BLaER1 treated with 17β-estradiol and CSF1 and Interleukin-3, amounts not matched to agents 10 nM and 100 nM (cell line): ENCODE measurements at regions not wholly inside any gene's neighbourhood (a gene's known extent, or its start where the extent isn't known, plus 50 kb on each side); places are given as distances from the start of the nearest gene placed in this dataset.

Experiments
- H3K27ac ChIP-seq, 11 experiments: shearing (Covaris generic); formaldehyde crosslinking; 2 replicates each; pipeline ENCODE4 v1.8.1; 2022
- H3K27me3 ChIP-seq, 11 experiments: shearing (Covaris generic); formaldehyde crosslinking; 2 replicates each; pipeline ENCODE4 v1.8.1; 2022
- H3K36me3 ChIP-seq, 11 experiments: shearing (Covaris generic); formaldehyde crosslinking; 2 replicates each; pipeline ENCODE4 v1.8.1; 2022
- H3K4me1 ChIP-seq, 10 experiments: shearing (Covaris generic); formaldehyde crosslinking; 2 replicates each; pipeline ENCODE4 v1.8.1; 2022
- H3K4me2 ChIP-seq, 11 experiments: shearing (Covaris generic); formaldehyde crosslinking; 2 replicates each; pipeline ENCODE4 v1.8.1; 2022
- H3K4me3 ChIP-seq, 10 experiments: shearing (Covaris generic); formaldehyde crosslinking; 2 replicates each; pipeline ENCODE4 v1.8.1; 2022
- H3K9ac ChIP-seq, 11 experiments: shearing (Covaris generic); formaldehyde crosslinking; 2 replicates each; pipeline ENCODE4 v1.8.1; 2022
- H3K9me3 ChIP-seq, 11 experiments: shearing (Covaris generic); formaldehyde crosslinking; replicated peaks in 1 of 11; 2 replicates each; pipeline ENCODE4 v1.8.1; 2022
- H4K20me1 ChIP-seq, 11 experiments: shearing (Covaris generic); formaldehyde crosslinking; 2 replicates each; pipeline ENCODE4 v1.8.1; 2022
- Cebpa-rat ChIP-seq, 11 experiments: shearing (Covaris generic); IDR thresholded peaks; 2 replicates each; pipeline ENCODE4 v1.8.1; 2022

DNA sequence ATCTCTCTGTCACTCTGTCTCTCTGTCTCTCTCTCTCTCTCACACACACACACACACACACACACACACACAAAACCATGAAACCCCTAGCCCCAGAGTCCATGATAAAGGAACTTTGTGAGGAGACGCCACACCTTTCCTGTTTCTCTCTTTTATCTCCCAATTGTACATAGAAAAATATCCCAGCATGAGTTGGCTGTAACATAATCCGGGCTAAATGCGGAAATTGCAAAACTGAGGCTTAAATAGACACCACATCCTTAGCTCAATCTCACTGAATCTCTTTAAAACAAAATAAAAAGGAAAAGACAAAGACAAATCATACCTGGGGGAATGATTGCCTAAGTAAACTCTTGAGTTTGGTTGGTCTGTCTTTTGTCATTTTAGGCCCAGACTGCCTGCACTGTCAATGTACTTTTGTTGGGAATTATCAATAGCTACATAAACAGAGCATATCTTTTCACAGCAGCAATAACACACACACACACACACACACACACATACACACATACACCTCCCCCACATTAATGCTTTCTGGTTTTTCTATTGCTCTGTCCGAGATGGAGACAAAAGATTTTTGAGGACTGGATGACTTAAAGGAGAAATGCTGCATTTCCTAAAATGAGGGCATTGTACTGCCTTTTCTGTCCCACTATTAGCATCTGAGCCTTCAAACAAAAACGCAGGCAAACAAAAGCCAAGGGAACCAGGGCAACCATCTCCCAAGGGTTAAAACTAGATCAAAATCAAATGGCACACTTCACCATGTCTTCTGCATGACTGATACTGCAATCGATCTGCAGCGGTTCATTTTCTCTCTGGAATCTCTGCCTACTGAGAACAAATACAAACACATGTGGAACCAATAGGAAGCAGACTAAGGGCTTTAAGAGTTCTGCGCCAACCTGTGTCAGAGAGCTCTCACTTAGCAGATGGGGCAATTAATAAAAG, 321.5 kb downstream of the NFIB start:
- TF ChIP-seq Cebpa-rat (IDR thresholded peaks at IDR 0.05) = no peak

DNA sequence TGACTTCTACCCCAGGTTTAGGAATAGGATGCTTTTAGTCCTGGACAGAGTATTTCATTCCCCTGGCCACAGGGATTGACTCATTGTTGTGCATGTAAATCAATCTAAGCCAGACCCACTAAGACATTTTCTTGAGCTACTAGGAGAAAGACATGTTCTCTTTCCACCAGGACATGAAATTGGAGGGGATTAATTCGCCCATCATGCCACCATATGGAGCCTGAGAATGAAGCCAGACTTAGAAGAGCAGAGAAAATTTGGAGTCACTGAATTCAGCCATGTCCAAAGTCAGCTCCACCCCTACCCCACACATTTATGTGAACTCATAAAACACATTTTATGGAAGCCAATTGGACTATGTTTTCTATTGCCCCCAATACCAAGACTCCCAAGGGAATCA, 322.5 kb downstream of the NFIB start:
- H3K27me3 ChIP-seq = no peaks in the 10 kb centered on the region
- H3K27ac ChIP-seq = no peak overlapping the region
- H4K20me1 ChIP-seq = no peaks in the 10 kb centered on the region
- no peak overlapping the region for H3K9ac ChIP-seq
- H3K4me1 ChIP-seq = no peaks in the 10 kb centered on the region
- no peak for TF ChIP-seq Cebpa-rat (IDR thresholded peaks at IDR 0.05)
- H3K4me2 ChIP-seq = no peak overlapping the region
- no peaks in the 10 kb centered on the region for H3K36me3 ChIP-seq
- H3K9me3 ChIP-seq = peaks cover 0 to 18% (median 8%) of the 10 kb centered on the region in 11 experiments; a peak in 15 of 22 replicates
- no peak overlapping the region for H3K4me3 ChIP-seq

More for the DNA sequence above, 321.5 kb downstream of the NFIB start:
- Histone ChIP-seq H3K27me3 (no peaks in the 10 kb centered on the region), H4K20me1 (no peaks in the 10 kb centered on the region), H3K9ac (no peak overlapping the region), H3K4me2 (no peak overlapping the region), H3K27ac (no peak overlapping the region), H3K4me1 (no peaks in the 10 kb centered on the region), H3K9me3 (peaks cover 0 to 10% (median 0%) of the 10 kb centered on the region in 11 experiments; a peak in 6 of 22 replicates), H3K4me3 (no peak overlapping the region), H3K36me3 (no peaks in the 10 kb centered on the region)

DNA sequence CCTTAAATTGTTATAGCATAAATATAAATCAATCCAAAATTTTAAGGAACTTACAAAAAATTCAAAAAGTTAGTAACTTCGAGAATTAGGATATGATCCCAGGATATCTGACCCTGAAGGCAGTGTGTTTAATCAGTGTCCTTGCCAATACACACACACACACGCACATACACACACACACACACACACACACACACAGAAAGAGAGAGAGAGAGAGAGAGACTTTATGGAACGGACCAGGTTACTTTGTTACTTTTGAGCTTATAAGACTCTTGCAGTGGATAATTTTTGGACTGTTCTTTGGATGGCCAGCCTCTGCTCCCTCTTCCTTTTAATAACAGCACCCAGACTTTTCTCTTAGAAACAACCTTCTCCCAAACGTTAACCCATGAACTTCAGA, 322.9 kb downstream of the NFIB start:
- no peak for TF ChIP-seq Cebpa-rat (IDR thresholded peaks at IDR 0.05)
- Histone ChIP-seq H3K4me1 (no peaks in the 10 kb centered on the region), H3K4me2 (no peak overlapping the region), H3K36me3 (no peaks in the 10 kb centered on the region), H3K4me3 (no peak overlapping the region), H3K27ac (no peak overlapping the region), H3K9me3 (peaks cover 0 to 22% (median 12%) of the 10 kb centered on the region in 11 experiments; a peak in 17 of 22 replicates), H4K20me1 (no peaks in the 10 kb centered on the region), H3K9ac (no peak overlapping the region), H3K27me3 (no peaks in the 10 kb centered on the region)

DNA sequence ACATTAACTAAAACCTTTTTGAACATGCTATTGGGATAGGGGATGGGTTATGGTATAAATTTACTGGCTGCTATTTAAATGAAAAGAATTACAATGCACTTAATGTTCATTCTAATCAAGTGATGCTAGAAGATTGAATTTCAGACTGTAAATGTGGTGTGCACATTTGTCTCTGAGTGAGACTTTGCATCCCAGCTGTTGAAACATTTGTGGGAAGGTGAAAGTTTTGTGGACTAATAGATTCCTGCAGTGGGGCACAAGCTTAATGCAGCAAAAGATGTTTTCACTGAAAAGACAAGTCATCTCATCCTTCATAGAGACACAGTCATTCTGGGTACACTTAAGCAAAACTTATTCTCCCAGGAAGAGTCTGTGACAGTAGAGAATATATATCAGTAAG, 323.6 kb downstream of the NFIB start:
- no peaks in the 10 kb centered on the region for H3K27me3 ChIP-seq
- no peak overlapping the region for H3K4me2 ChIP-seq
- TF ChIP-seq Cebpa-rat (IDR thresholded peaks at IDR 0.05) = no peak
- H3K4me3 ChIP-seq = no peak overlapping the region
- no peak overlapping the region for H3K27ac ChIP-seq
- no peak overlapping the region for H3K9ac ChIP-seq
- H4K20me1 ChIP-seq = no peaks in the 10 kb centered on the region
- H3K36me3 ChIP-seq = no peaks in the 10 kb centered on the region
- H3K4me1 ChIP-seq = no peaks in the 10 kb centered on the region
- H3K9me3 ChIP-seq = peaks cover 0 to 23% (median 15%) of the 10 kb centered on the region in 11 experiments; a peak in 17 of 22 replicates

DNA sequence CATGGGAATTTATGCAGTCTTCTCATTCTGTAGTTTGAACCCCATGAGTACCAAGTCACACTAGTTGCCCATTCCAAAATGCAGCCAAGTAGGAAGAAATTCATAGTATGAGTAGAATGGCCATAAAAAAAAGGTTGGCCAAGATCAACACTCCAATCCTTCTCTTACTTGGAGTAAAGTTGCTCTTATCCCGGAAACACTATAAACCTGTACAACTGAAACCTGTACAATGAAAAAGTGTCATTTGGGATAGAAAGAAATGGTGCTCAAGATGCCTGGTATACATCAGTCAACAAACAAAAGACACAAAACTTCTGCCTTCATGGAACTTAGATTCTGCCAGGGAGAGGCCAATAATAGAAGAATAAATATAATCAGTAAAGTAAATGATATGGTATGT, 325.0 kb downstream of the NFIB start:
- H3K4me2 ChIP-seq = no peak overlapping the region
- H3K4me3 ChIP-seq = no peak overlapping the region
- H3K27ac ChIP-seq = no peak overlapping the region
- H3K27me3 ChIP-seq = no peaks in the 10 kb centered on the region
- H3K9me3 ChIP-seq = peaks cover 0 to 27% (median 14%) of the 10 kb centered on the region in 11 experiments; a peak in 17 of 22 replicates
- H3K9ac ChIP-seq = no peak overlapping the region
- H4K20me1 ChIP-seq = no peaks in the 10 kb centered on the region
- H3K4me1 ChIP-seq = no peaks in the 10 kb centered on the region
- H3K36me3 ChIP-seq = no peaks in the 10 kb centered on the region
- TF ChIP-seq Cebpa-rat (IDR thresholded peaks at IDR 0.05) = no peak

DNA sequence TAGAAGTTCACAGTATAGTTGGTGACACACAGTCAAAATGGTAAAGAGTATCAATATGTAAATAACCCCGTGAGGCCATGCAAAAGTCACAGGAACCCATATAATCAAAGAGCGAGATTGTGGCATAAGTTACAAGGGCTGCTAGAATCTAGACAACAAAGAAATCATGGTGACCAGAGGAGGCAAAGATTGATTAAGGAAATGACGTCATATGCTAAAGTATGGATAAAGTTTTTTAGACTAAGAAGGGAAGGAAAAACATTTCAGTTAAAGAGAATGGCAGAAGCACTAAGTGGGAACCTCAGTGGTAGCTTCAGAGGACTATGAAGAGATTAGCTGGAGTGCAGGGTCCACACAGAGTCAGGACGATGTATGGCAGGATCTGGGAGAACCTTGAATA, 330.3 kb downstream of the NFIB start:
- H3K4me2 ChIP-seq = no peak overlapping the region
- 0 out of 22 replicates have a peak, but pooled peaks cover 0 to 2% (median 0%) of the 10 kb centered on the region in 11 experiments for H3K27me3 ChIP-seq
- no peak overlapping the region for H3K27ac ChIP-seq
- no peaks in the 10 kb centered on the region for H3K4me1 ChIP-seq
- peaks cover 0 to 28% (median 14%) of the 10 kb centered on the region in 11 experiments; a peak in 17 of 22 replicates for H3K9me3 ChIP-seq
- no peak overlapping the region for H3K4me3 ChIP-seq
- H3K9ac ChIP-seq = no peak overlapping the region
- TF ChIP-seq Cebpa-rat (IDR thresholded peaks at IDR 0.05) = no peak
- H3K36me3 ChIP-seq = no peaks in the 10 kb centered on the region
- H4K20me1 ChIP-seq = no peaks in the 10 kb centered on the region

DNA sequence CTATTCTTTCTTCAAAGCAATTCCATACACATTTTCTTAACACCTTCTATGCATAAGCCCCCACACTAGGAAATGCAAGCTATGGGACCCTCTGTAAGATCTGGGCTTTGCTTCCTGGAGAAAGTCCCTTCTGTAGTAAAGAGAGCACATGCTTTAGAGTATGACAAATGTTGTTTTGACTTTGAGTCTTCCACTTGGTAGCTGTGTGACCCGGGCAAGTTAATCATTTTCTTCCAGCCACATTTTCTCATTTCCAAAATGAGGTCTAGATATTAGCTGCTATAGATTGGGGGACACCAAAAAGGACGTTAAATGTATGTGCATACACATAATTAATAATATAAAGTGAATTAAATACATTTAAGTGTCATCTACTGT, 334.0 kb downstream of the NFIB start:
- Histone ChIP-seq H4K20me1 (no peaks in the 10 kb centered on the region), H3K9ac (no peak overlapping the region), H3K4me3 (no peak overlapping the region), H3K4me1 (peaks cover 8 to 23% (median 15%) of the 10 kb centered on the region in 10 experiments), H3K27me3 (peaks cover 0 to 25% (median 0%) of the 10 kb centered on the region in 11 experiments; a peak in 6 of 22 replicates), H3K9me3 (peaks cover 0 to 6% (median 0%) of the 10 kb centered on the region in 11 experiments; a peak in 3 of 22 replicates), H3K27ac (no peak overlapping the region), H3K4me2 (no peak overlapping the region), H3K36me3 (no peaks in the 10 kb centered on the region)
- TF ChIP-seq Cebpa-rat (IDR thresholded peaks at IDR 0.05) = no peak

DNA sequence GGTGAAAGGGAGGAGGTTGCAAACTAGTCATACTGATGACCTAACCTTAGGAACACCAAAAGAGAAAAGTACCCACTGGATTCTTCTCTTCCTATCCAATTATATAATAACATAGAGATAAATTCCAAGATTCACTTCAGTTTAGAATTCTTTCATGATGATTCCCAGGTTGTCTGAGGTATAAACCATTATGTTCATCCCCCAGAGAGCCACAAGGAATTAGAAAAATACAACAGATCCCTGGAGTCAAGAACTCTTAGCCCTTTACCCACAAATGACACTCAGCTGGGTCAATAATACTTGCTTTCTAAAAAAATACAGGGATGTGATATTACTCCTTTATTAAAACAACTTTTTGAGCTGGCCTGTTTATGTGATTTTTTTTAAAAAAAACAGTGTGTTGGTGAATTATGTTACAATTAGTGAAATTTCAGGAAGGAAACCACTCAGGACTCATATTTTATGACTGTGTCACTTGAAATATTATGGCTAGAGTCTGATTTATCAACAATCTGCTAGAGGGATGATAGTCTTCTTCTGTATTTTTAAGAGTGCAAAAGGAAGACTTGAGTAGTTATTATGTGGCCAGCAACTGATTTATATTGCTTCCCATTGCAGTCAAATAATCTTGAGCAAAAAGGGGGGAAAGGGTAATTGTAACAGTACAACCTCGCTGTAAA, 338.2 kb downstream of the NFIB start:
- Histone ChIP-seq H3K4me1 (peaks cover 36 to 58% (median 48%) of the 10 kb centered on the region in 10 experiments), H3K27me3 (peaks cover 0 to 26% (median 0%) of the 10 kb centered on the region in 11 experiments; a peak in 6 of 22 replicates), H3K9me3 (no peaks in the 10 kb centered on the region), H4K20me1 (no peaks in the 10 kb centered on the region), H3K9ac (no peak overlapping the region), H3K27ac (no peak overlapping the region), H3K4me2 (peak overlapping the region; percentile 48 to 70 (median 67); a peak in 18 of 22 replicates), H3K4me3 (no peak overlapping the region), H3K36me3 (no peaks in the 10 kb centered on the region)
- TF ChIP-seq Cebpa-rat (IDR thresholded peaks at IDR 0.05) = no peak

DNA sequence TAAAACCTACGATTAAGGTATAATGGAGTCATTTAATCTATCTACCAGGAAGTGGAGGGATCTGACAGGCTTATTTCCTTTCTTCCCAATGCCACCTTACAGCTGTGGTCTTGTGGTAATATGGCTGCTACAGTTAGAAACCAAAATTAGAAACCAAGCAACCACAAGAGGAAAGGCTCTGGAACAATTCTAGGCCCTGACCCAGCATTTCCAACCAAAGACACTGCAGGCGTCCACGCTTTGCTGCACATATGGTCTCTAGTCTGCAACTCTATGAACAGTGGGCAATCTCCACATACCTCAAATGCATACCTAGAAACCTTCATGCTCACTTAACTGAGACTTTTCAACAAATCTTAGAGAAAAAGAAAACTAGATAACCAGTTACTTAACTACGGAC, 339.1 kb downstream of the NFIB start:
- no peak overlapping the region for H3K9ac ChIP-seq

More for the DNA sequence above, 339.1 kb downstream of the NFIB start:
- Histone ChIP-seq H3K27me3 (peaks cover 0 to 33% (median 0%) of the 10 kb centered on the region in 11 experiments; a peak in 6 of 22 replicates), H4K20me1 (no peaks in the 10 kb centered on the region), H3K9me3 (no peaks in the 10 kb centered on the region), H3K27ac (no peak overlapping the region), H3K4me2 (peak overlapping the region; percentile 48 to 70 (median 67)), H3K4me3 (no peak overlapping the region), H3K4me1 (peaks cover 43 to 60% (median 50%) of the 10 kb centered on the region in 10 experiments), H3K36me3 (no peaks in the 10 kb centered on the region)
- TF ChIP-seq Cebpa-rat (IDR thresholded peaks at IDR 0.05) = no peak
